Prostate gland (tissue), 2 donors: ENCODE measurements at regions not wholly inside any gene's neighbourhood (a gene's known extent, or its start where the extent isn't known, plus 50 kb on each side); places are given as distances from the start of the nearest gene placed in this dataset. TPM values are rescaled to one million over a fixed set of nuclear protein-coding genes. Genes with fewer than 3 reads are reported as not detected.

Experiments used
- DNase-seq: peaks from one replicate; pipeline ENCODE4 v3.0.0-alpha.2; 2019; ENCODE audit warnings: low spot score
- H3K27ac ChIP-seq, 2 donors: fragments of 200-600 bp; sonication (generic); 2 replicates each; pipeline ENCODE4 v1.5.1; 2017 to 2019
- H3K27me3 ChIP-seq: fragments of 200-600 bp; sonication (generic); replicated peaks from 2 replicates; pipeline ENCODE4 v1.5.1; 2019; ENCODE audit not compliant: insufficient read depth
- H3K36me3 ChIP-seq, 2 donors: fragments of 200-600 bp; sonication (generic); 1 replicate in 1 of 2; 2 replicates in 1 of 2; pipeline versions ENCODE4 v1.5.1 to v1.8.1; 2017 to 2019
- H3K4me1 ChIP-seq: fragments of 200-600 bp; sonication (generic); replicated peaks from 2 replicates; pipeline ENCODE4 v1.5.1; 2019
- H3K4me3 ChIP-seq, 2 donors: fragments of 200-600 bp; sonication (generic); 2 replicates each; pipeline ENCODE4 v1.5.1; 2017 to 2019
- H3K9me3 ChIP-seq: fragments of 200-600 bp; sonication (generic); 2 replicates; pipeline ENCODE4 v1.5.1; 2017
- CTCF ChIP-seq, 4 experiments: fragments of 200-600 bp in 2 of 4; fragments of 450-650 bp in 2 of 4; sonication (generic) in 2 of 4; IDR thresholded peaks; 1 replicate in 3 of 4; 2 replicates in 1 of 4; pipeline ENCODE4 v1.5.1; 2016 to 2019; ENCODE audit warnings: antibody characterized with exemption in 4 of 4, mild to moderate bottlenecking in 2 of 4, moderate library complexity in 2 of 4
- POLR2A ChIP-seq: fragments of 450-650 bp; IDR thresholded peaks from one replicate; pipeline ENCODE4 v1.6.1; 2016; ENCODE audit warnings: antibody characterized with exemption, mild to moderate bottlenecking
- POLR2AphosphoS5 ChIP-seq: sonication (generic); formaldehyde crosslinking; IDR thresholded peaks from one replicate; pipeline ENCODE4 v1.6.1; 2017; ENCODE audit warnings: antibody characterized with exemption
- WGBS: methylation state at CpG from one replicate; pipeline ENCODE4 v1.1.5; 2018; 5-methylcytosine and 5-hydroxymethylcytosine counted together
- intact Hi-C: fragments of 100-400 bp; cut with DNase I; formaldehyde crosslinking; loops from one replicate; pipeline ENCODE4 v1.14.2; 2022
- microRNA-seq: library from miRNA; unstranded; fragments of <30 nt; microRNA quantifications from one replicate; pipeline ENCODE4, GENCODE V29; 2016
- small RNA-seq, 2 donors: library from RNA; depleted of rRNA; stranded (forward); fragments of <200 nt; gene quantifications; one replicate each; pipeline ENCODE3, GENCODE V24; 2016

- no peak for DNase-seq
- no peaks in the 10 kb centered on the region for H3K27me3 ChIP-seq
- H3K4me3 ChIP-seq, result no peak overlapping the region
- H3K27ac ChIP-seq, result no peak overlapping the region
- no peaks in the 10 kb centered on the region for H3K9me3 ChIP-seq
- no peak for TF ChIP-seq POLR2AphosphoS5
- no peak for TF ChIP-seq CTCF (IDR thresholded peaks at IDR 0.05)
- TF ChIP-seq POLR2A, result no peak
- no peaks in the 10 kb centered on the region for H3K4me1 ChIP-seq
- intact Hi-C loops, result no loop called here
- WGBS, result 98% methylated on average over 6 of the region's 6 CpGs
- H3K36me3 ChIP-seq, result no peaks in the 10 kb centered on the region
These were observed 98.9 kb downstream of the BCOR start for GRCh38 chrX:39998636-39999406.

Small RNA genes lying in the stretch of these regions (microRNA-seq; reads per million reads assigned to microRNA genes)
- not detected for gene MIR1587
- gene MIR3937, result not detected

Small RNA genes lying in the stretch of these regions (small RNA-seq; reads per million reads assigned to genes)
- gene MIR1587 (0 reads per million in 2 donors), gene MIR3937 (0 reads per million in 2 donors), gene RN7SL732P (0 reads per million in 2 donors), gene RNU6-591P (0 reads per million in 2 donors)
